ENCODE measurements at regions not wholly inside any gene's neighbourhood (a gene's known extent, or its start where the extent isn't known, plus 50 kb on each side); places are given as distances from the start of the nearest gene placed in this dataset.
"Not testable (repeated sequence)": the region's sequence is repeated elsewhere in the genome, so short reads cannot be mapped to it uniquely, and the experiment has no call there.

DNA sequence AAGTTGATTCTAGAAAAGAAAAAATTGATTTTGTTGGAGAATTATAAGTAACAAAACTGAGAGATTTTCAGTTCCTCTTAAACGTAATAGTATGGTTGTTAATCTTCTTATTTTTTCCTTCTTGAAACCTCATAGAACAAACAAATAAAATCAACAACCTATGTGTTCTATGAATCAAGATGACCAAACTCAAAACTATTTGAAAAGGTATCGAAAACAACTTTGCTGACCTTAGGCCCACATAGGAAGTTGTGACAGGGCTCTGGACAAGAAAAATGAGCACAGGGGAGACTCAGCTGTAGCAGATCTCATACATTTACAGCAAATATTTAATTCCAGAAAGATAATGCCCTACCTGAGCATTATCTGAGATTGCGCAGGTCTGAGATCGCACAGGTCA is 169.4 kb upstream of the CCNH start:
- no peaks in the 10 kb centered on the region for H3K27me3 ChIP-seq
- no peaks in the 10 kb centered on the region for H3K9me3 ChIP-seq
- WGBS, 2 donors, result 92% methylated on average over 4 of the region's 4 CpGs
- intact Hi-C loops (cut with DNase I), result no loop called here
- H3K4me3 ChIP-seq, result no peak overlapping the region
- DNase-seq, result no peak
- H3K27ac ChIP-seq, result no peak overlapping the region
- no peaks in the 10 kb centered on the region for H3K4me1 ChIP-seq
- no peaks in the 10 kb centered on the region for H3K36me3 ChIP-seq
- TF ChIP-seq POLR2AphosphoS5 (IDR thresholded peaks at IDR 0.05) (no peak), POLR2A (IDR thresholded peaks at IDR 0.05) (no peak)

GRCh38 chr5:87581661-87582060 is 168.9 kb upstream of the CCNH start:
- Histone ChIP-seq H3K27me3 (no peaks in the 10 kb centered on the region), H3K9me3 (no peaks in the 10 kb centered on the region), H3K27ac (no peak overlapping the region), H3K36me3 (no peaks in the 10 kb centered on the region), H3K4me1 (no peaks in the 10 kb centered on the region), H3K4me3 (no peak overlapping the region)
- WGBS, 2 donors, result 87 to 88% methylated on average over 1 of the region's 1 CpG
- DNase-seq, result no peak
- TF ChIP-seq CTCF (IDR thresholded peaks at IDR 0.05) (no peak), POLR2AphosphoS5 (IDR thresholded peaks at IDR 0.05) (no peak), EP300 (IDR thresholded peaks at IDR 0.05) (no peak), POLR2A (IDR thresholded peaks at IDR 0.05) (no peak)
- intact Hi-C loops (cut with DNase I), result no loop called here

GRCh38 chr5:87579678-87580077 is 166.9 kb upstream of the CCNH start:
- Histone ChIP-seq H3K9me3 (no peaks in the 10 kb centered on the region), H3K36me3 (no peaks in the 10 kb centered on the region), H3K4me1 (no peaks in the 10 kb centered on the region), H3K27me3 (no peaks in the 10 kb centered on the region), H3K27ac (no peak overlapping the region), H3K4me3 (no peak overlapping the region)
- TF ChIP-seq EP300 (IDR thresholded peaks at IDR 0.05), result no peak
- no peak for TF ChIP-seq POLR2AphosphoS5 (IDR thresholded peaks at IDR 0.05)
- TF ChIP-seq CTCF (IDR thresholded peaks at IDR 0.05), result no peak
- no peak for TF ChIP-seq POLR2A (IDR thresholded peaks at IDR 0.05)
- intact Hi-C loops (cut with DNase I), result no loop called here
- no peak for DNase-seq

- no peaks in the 10 kb centered on the region for H3K4me1 ChIP-seq
- H3K4me3 ChIP-seq, result no peak overlapping the region
- no peak overlapping the region for H3K27ac ChIP-seq
- no peaks in the 10 kb centered on the region for H3K36me3 ChIP-seq
- intact Hi-C loops (cut with DNase I), result no loop called here
- no peak for DNase-seq
- 91 to 95% methylated on average over 3 of the region's 3 CpGs for whole genome bisulfite sequencing, 2 donors
- no peaks in the 10 kb centered on the region for H3K27me3 ChIP-seq
- no peaks in the 10 kb centered on the region for H3K9me3 ChIP-seq
- TF ChIP-seq EP300 (IDR thresholded peaks at IDR 0.05) (no peak), POLR2AphosphoS5 (IDR thresholded peaks at IDR 0.05) (no peak), CTCF (IDR thresholded peaks at IDR 0.05) (no peak), POLR2A (IDR thresholded peaks at IDR 0.05) (no peak)
Observed at GRCh38 chr5:87576867-87577266, 164.1 kb upstream of the CCNH start.

GRCh38 chr5:87576306-87576705 is 163.6 kb upstream of the CCNH start:
- H3K27me3 ChIP-seq; intact Hi-C loops (cut with DNase I); H3K9me3 ChIP-seq; H3K27ac ChIP-seq; H3K36me3 ChIP-seq; DNase-seq; H3K4me3 ChIP-seq; H3K4me1 ChIP-seq: not testable (repeated sequence)
- WGBS, 2 donors, result 40 to 71% methylated on average over 4 of the region's 4 CpGs

- Histone ChIP-seq H3K27ac (no peak overlapping the region), H3K4me1 (no peaks in the 10 kb centered on the region), H3K36me3 (no peaks in the 10 kb centered on the region), H3K27me3 (no peaks in the 10 kb centered on the region), H3K9me3 (no peaks in the 10 kb centered on the region), H3K4me3 (no peak overlapping the region)
- DNase-seq, result no peak
- TF ChIP-seq CTCF (IDR thresholded peaks at IDR 0.05), result no peak
- TF ChIP-seq POLR2A (IDR thresholded peaks at IDR 0.05), result no peak
- TF ChIP-seq EP300 (IDR thresholded peaks at IDR 0.05), result no peak
- no peak for TF ChIP-seq POLR2AphosphoS5 (IDR thresholded peaks at IDR 0.05)
- intact Hi-C loops (cut with DNase I), result no loop called here
- WGBS, 2 donors, result 81 to 90% methylated on average over 1 of the region's 1 CpG
Observed at GRCh38 chr5:87574106-87574505, 161.4 kb upstream of the CCNH start.

Measured in sigmoid colon (tissue), 6 donors.